Left lung (tissue), 4 donors: ENCODE measurements at regions not wholly inside any gene's neighbourhood (a gene's known extent, or its start where the extent isn't known, plus 50 kb on each side); places are given as distances from the start of the nearest gene placed in this dataset.

Experiments used
- ATAC-seq: fragments of 200-7000 bp; cut with Tn5 transposase; one replicate; pipeline ENCODE4 v1.9.1; 2020; ENCODE audit warnings: moderate library complexity
- DNase-seq, 4 donors: peaks; one replicate each; pipeline ENCODE4 v3.0.0-alpha.2; 2013 to 2020
- H3K27ac ChIP-seq, 2 donors: fragments of 200-600 bp; sonication (generic) in 1 of 2; one replicate each; pipeline versions ENCODE4 v1.5.0 to v1.8.0; 2020 to 2021
- H3K27me3 ChIP-seq, 2 donors: fragments of 200-600 bp; sonication (generic) in 1 of 2; one replicate each; pipeline versions ENCODE4 v1.5.0 to v1.8.0; 2020 to 2021
- H3K36me3 ChIP-seq, 2 donors: fragments of 200-600 bp; sonication (generic) in 1 of 2; one replicate each; pipeline versions ENCODE4 v1.5.0 to v1.8.0; 2020 to 2021
- H3K4me1 ChIP-seq, 2 donors: fragments of 200-600 bp; one replicate each; pipeline ENCODE4 v1.8.0; 2021
- H3K4me3 ChIP-seq, 2 donors: fragments of 200-600 bp; sonication (generic) in 1 of 2; one replicate each; pipeline versions ENCODE4 v1.5.0 to v1.8.0; 2020 to 2021; ENCODE audit warnings: mild to moderate bottlenecking in 1 of 2
- H3K9me3 ChIP-seq, 2 donors: fragments of 200-600 bp; sonication (generic) in 1 of 2; one replicate each; pipeline versions ENCODE4 v1.5.0 to v1.8.0; 2020 to 2021
- intact Hi-C, 2 donors: fragments of 100-400 bp; cut with DNase I; formaldehyde crosslinking; loops; one replicate each; pipeline versions ENCODE4 v1.11.2 to v1.14.2; 2022
- TF ChIP-seq, protein P1 (sequence below), 2 donors: fragments of 200-600 bp; sonication (generic) in 1 of 2; IDR thresholded peaks; one replicate each; pipeline versions ENCODE4 v1.5.0 to v1.8.0; 2021; ENCODE audit warnings: antibody characterized with exemption in 2 of 2
- donor health status: DM: no; HTN: yes; CAD: no.
- donor health status: DM: no; HTN: no; CAD: no.

DNA sequence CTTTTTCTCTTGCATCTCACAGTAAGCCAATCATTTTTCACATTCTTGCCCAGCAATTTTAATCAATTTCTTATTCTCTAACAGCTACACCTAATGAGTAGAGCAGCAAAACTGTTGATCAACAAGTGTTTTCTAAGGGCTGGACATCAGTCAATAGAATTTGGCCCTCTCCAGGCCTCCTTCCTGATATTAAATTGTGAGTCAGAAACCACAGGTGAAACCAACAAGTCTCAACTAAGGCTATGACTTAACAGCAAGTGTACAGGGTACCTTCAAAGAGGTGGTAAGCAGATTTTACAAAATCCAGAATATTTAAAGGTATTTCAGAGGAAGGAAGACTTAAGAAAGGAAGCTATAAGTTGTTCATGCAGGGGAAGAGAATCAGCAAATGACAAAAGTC lies 156.5 kb upstream of the ARHGAP24 start:
- TF ChIP-seq, protein P1, sequence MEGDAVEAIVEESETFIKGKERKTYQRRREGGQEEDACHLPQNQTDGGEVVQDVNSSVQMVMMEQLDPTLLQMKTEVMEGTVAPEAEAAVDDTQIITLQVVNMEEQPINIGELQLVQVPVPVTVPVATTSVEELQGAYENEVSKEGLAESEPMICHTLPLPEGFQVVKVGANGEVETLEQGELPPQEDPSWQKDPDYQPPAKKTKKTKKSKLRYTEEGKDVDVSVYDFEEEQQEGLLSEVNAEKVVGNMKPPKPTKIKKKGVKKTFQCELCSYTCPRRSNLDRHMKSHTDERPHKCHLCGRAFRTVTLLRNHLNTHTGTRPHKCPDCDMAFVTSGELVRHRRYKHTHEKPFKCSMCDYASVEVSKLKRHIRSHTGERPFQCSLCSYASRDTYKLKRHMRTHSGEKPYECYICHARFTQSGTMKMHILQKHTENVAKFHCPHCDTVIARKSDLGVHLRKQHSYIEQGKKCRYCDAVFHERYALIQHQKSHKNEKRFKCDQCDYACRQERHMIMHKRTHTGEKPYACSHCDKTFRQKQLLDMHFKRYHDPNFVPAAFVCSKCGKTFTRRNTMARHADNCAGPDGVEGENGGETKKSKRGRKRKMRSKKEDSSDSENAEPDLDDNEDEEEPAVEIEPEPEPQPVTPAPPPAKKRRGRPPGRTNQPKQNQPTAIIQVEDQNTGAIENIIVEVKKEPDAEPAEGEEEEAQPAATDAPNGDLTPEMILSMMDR (IDR thresholded peaks at IDR 0.05) = no peak
- ATAC-seq (no peak), DNase-seq (no peak)
- Histone ChIP-seq H3K4me1 (no peaks in the 10 kb centered on the region), H3K27ac (no peak overlapping the region), H3K4me3 (no peak overlapping the region), H3K36me3 (no peaks in the 10 kb centered on the region), H3K27me3 (no peaks in the 10 kb centered on the region), H3K9me3 (peaks cover 0 to 29% of the 10 kb centered on the region in 2 donors)
- intact Hi-C loops = no loop called here

DNA sequence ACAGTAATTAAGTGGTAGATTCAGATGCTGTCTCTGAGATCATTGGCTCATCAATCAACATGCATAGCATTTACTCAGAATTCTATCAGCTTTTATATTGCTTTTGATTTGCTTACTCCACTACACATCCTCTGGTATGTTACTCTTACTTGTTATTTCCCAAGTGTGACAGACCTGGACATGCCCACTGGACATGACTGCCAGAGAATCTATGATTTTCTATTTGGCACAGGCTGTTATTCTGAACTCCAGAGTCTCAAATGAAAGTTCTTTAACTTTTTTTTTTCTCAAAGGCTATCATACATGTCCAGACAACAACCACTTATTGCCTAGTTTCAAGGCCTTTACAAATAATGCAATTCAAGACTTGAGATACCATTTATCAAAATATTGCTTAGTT lies 116.1 kb upstream of the ARHGAP24 start:
- ATAC-seq (no peak), DNase-seq (no peak)
- H3K27me3 ChIP-seq = peaks cover 0 to 9% of the 10 kb centered on the region in 2 donors
- TF ChIP-seq, protein P1 (IDR thresholded peaks at IDR 0.05) = no peak
- intact Hi-C loops = no loop called here
- H3K9me3 ChIP-seq = peaks cover 0 to 5% of the 10 kb centered on the region in 2 donors
- H3K4me1 ChIP-seq = no peaks in the 10 kb centered on the region
- no peaks in the 10 kb centered on the region for H3K36me3 ChIP-seq
- no peak overlapping the region for H3K27ac ChIP-seq
- no peak overlapping the region for H3K4me3 ChIP-seq

DNA sequence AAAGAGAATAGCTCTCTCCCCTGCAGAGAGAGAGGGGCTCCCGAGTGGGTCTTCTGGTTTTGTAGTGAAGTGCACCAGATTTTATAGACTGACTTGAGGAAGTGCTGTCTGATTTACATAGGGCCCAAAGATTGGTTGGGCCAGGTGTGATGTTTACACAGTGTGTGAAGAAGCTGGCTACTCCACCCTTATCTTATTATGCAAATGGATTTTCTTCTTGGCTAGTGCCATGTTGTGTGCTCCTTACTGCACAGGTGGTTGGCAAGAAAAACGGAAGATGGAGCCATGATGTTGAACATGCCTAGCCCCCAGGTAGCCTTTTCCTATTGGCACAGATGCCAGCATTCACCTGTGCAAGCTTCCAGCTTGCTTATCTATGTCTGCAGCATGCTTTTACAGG lies 112.4 kb upstream of the ARHGAP24 start:
- H3K4me3 ChIP-seq = no peak overlapping the region
- H3K9me3 ChIP-seq = peaks cover 0 to 5% of the 10 kb centered on the region in 2 donors
- intact Hi-C loops = no loop called here
- no peaks in the 10 kb centered on the region for H3K4me1 ChIP-seq
- H3K36me3 ChIP-seq = no peaks in the 10 kb centered on the region
- TF ChIP-seq, protein P1 (IDR thresholded peaks at IDR 0.05) = no peak
- no peak overlapping the region for H3K27ac ChIP-seq
- ATAC-seq (no peak), DNase-seq (no peak)
- H3K27me3 ChIP-seq = peaks cover 0 to 9% of the 10 kb centered on the region in 2 donors

DNA sequence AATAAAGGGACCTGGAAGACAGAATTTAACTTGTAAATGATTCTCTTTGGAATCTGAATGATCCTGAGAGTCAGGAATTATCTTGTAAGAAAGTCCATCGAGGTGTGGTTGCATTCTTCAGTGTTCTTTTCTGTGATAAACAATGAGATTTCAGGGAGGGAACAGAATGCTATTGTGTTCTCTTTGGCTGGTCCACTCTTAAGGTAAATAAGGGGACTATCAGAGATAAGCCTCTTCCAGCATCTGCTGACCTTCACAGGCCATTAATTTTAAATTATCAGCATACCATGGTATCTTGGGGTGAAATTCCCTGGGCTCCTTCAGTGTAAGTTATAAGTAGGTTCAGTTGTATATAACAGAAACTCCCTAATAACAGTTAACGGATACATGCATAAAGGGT lies 107.1 kb upstream of the ARHGAP24 start:
- Histone ChIP-seq H3K27me3 (no peaks in the 10 kb centered on the region), H3K9me3 (no peaks in the 10 kb centered on the region), H3K4me3 (no peak overlapping the region), H3K27ac (no peak overlapping the region), H3K36me3 (no peaks in the 10 kb centered on the region), H3K4me1 (no peaks in the 10 kb centered on the region)
- intact Hi-C loops = no loop called here
- TF ChIP-seq, protein P1 (IDR thresholded peaks at IDR 0.05) = no peak
- DNase-seq (no peak), ATAC-seq (no peak)

DNA sequence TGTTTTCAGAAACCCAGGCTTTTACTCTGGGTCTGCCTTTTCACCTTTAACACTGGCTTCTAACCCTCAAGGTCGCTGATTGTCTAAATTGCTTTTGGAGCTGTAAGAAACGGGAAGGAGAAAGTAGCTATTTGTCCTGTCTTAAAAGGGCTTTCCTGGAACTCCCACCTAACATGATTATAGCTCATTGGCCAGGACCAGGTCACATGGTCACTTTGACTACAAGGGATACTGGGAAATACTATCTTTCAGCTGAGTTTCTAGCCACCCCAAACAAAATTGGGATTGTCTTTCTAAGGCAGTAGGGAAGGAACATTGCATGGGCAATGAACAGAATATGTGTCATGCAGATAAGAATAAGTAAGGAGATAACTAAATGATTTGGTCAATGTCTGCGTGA lies 106.7 kb upstream of the ARHGAP24 start:
- no peak overlapping the region for H3K27ac ChIP-seq
- ATAC-seq = no peak

More for the DNA sequence above, 106.7 kb upstream of the ARHGAP24 start:
- Histone ChIP-seq H3K4me3 (no peak overlapping the region), H3K4me1 (no peaks in the 10 kb centered on the region), H3K9me3 (no peaks in the 10 kb centered on the region), H3K36me3 (no peaks in the 10 kb centered on the region), H3K27me3 (no peaks in the 10 kb centered on the region)
- TF ChIP-seq, protein P1 (IDR thresholded peaks at IDR 0.05) = no peak
- DNase-seq = no peak
- intact Hi-C loops = no loop called here
